ENCODE measurements at regions not wholly inside any gene's neighbourhood (a gene's known extent, or its start where the extent isn't known, plus 50 kb on each side); places are given as distances from the start of the nearest gene placed in this dataset.

GRCh38 chr1:30413111-30413440 is 310.3 kb downstream of the MATN1 start:
- no peaks in the 10 kb centered on the region for H3K27me3 ChIP-seq (ENCODE audit: control insufficient read depth in 1 of 2, insufficient read depth in 2 of 2, low read length in 2 of 2)
- H3K36me3 ChIP-seq (ENCODE audit: insufficient read depth, low read length) = no peaks in the 10 kb centered on the region
- no peak overlapping the region for H3K4me3 ChIP-seq (ENCODE audit: low read depth in 1 of 2, low read length in 2 of 2)
- no peak overlapping the region for H3K27ac ChIP-seq (ENCODE audit: low read depth, low read length)
- H3K9ac ChIP-seq (ENCODE audit: low read length) = no peak overlapping the region
- H3K4me1 ChIP-seq (ENCODE audit: insufficient read depth, low read length) = no peaks in the 10 kb centered on the region
- H3K9me3 ChIP-seq (ENCODE audit: low read length) = no peaks in the 10 kb centered on the region

GRCh38 chr1:30412241-30413110 is 310.9 kb downstream of the MATN1 start:
- H3K4me1 ChIP-seq (ENCODE audit: insufficient read depth, low read length) = no peaks in the 10 kb centered on the region
- no peaks in the 10 kb centered on the region for H3K27me3 ChIP-seq (ENCODE audit: control insufficient read depth in 1 of 2, insufficient read depth in 2 of 2, low read length in 2 of 2)
- no peaks in the 10 kb centered on the region for H3K9me3 ChIP-seq (ENCODE audit: low read length)
- H3K36me3 ChIP-seq (ENCODE audit: insufficient read depth, low read length) = no peaks in the 10 kb centered on the region
- H3K9ac ChIP-seq (ENCODE audit: low read length) = no peak overlapping the region
- H3K4me3 ChIP-seq (ENCODE audit: low read depth in 1 of 2, low read length in 2 of 2) = no peak overlapping the region
- H3K27ac ChIP-seq (ENCODE audit: low read depth, low read length) = no peak overlapping the region

GRCh38 chr1:30411206-30411605 is 312.2 kb downstream of the MATN1 start:
- H3K36me3 ChIP-seq (ENCODE audit: insufficient read depth, low read length) = no peaks in the 10 kb centered on the region
- no peak overlapping the region for H3K27ac ChIP-seq (ENCODE audit: low read depth, low read length)
- no peaks in the 10 kb centered on the region for H3K4me1 ChIP-seq (ENCODE audit: insufficient read depth, low read length)
- no peak overlapping the region for H3K4me3 ChIP-seq (ENCODE audit: low read depth in 1 of 2, low read length in 2 of 2)
- peaks cover 0 to 3% of the 10 kb centered on the region in 2 donors for H3K27me3 ChIP-seq (ENCODE audit: control insufficient read depth in 1 of 2, insufficient read depth in 2 of 2, low read length in 2 of 2)
- no peak overlapping the region for H3K9ac ChIP-seq (ENCODE audit: low read length)
- no peaks in the 10 kb centered on the region for H3K9me3 ChIP-seq (ENCODE audit: low read length)

- peaks cover 0 to 4% of the 10 kb centered on the region in 2 donors for H3K27me3 ChIP-seq (ENCODE audit: control insufficient read depth in 1 of 2, insufficient read depth in 2 of 2, low read length in 2 of 2)
- H3K27ac ChIP-seq (ENCODE audit: low read depth, low read length) = no peak overlapping the region
- no peak overlapping the region for H3K4me3 ChIP-seq (ENCODE audit: low read depth in 1 of 2, low read length in 2 of 2)
- no peaks in the 10 kb centered on the region for H3K9me3 ChIP-seq (ENCODE audit: low read length)
- no peaks in the 10 kb centered on the region for H3K4me1 ChIP-seq (ENCODE audit: insufficient read depth, low read length)
- H3K36me3 ChIP-seq (ENCODE audit: insufficient read depth, low read length) = no peaks in the 10 kb centered on the region
- no peak overlapping the region for H3K9ac ChIP-seq (ENCODE audit: low read length)
Observed at GRCh38 chr1:30410153-30410851, 313.1 kb downstream of the MATN1 start.

- H3K27ac ChIP-seq (ENCODE audit: low read depth, low read length) = no peak overlapping the region
- H3K4me1 ChIP-seq (ENCODE audit: insufficient read depth, low read length) = no peaks in the 10 kb centered on the region
- no peak overlapping the region for H3K9ac ChIP-seq (ENCODE audit: low read length)
- no peaks in the 10 kb centered on the region for H3K36me3 ChIP-seq (ENCODE audit: insufficient read depth, low read length)
- no peak overlapping the region for H3K4me3 ChIP-seq (ENCODE audit: low read depth in 1 of 2, low read length in 2 of 2)
- no peaks in the 10 kb centered on the region for H3K9me3 ChIP-seq (ENCODE audit: low read length)
- H3K27me3 ChIP-seq (ENCODE audit: control insufficient read depth in 1 of 2, insufficient read depth in 2 of 2, low read length in 2 of 2) = peaks cover 0 to 4% of the 10 kb centered on the region in 2 donors
Observed at GRCh38 chr1:30409476-30410152, 313.8 kb downstream of the MATN1 start.

GRCh38 chr1:30407865-30408580 is 315.4 kb downstream of the MATN1 start:
- no peak overlapping the region for H3K9ac ChIP-seq (ENCODE audit: low read length)
- no peaks in the 10 kb centered on the region for H3K4me1 ChIP-seq (ENCODE audit: insufficient read depth, low read length)
- H3K36me3 ChIP-seq (ENCODE audit: insufficient read depth, low read length) = no peaks in the 10 kb centered on the region
- no peaks in the 10 kb centered on the region for H3K9me3 ChIP-seq (ENCODE audit: low read length)
- H3K27me3 ChIP-seq (ENCODE audit: control insufficient read depth in 1 of 2, insufficient read depth in 2 of 2, low read length in 2 of 2) = peaks cover 0 to 4% of the 10 kb centered on the region in 2 donors
- H3K27ac ChIP-seq (ENCODE audit: low read depth, low read length) = no peak overlapping the region
- H3K4me3 ChIP-seq (ENCODE audit: low read depth in 1 of 2, low read length in 2 of 2) = no peak overlapping the region

- Histone ChIP-seq H3K9ac (ENCODE audit: low read length) (no peak overlapping the region), H3K27ac (ENCODE audit: low read depth, low read length) (no peak overlapping the region), H3K4me1 (ENCODE audit: insufficient read depth, low read length) (no peaks in the 10 kb centered on the region), H3K4me3 (ENCODE audit: low read depth in 1 of 2, low read length in 2 of 2) (no peak overlapping the region), H3K36me3 (ENCODE audit: insufficient read depth, low read length) (no peaks in the 10 kb centered on the region), H3K27me3 (ENCODE audit: control insufficient read depth in 1 of 2, insufficient read depth in 2 of 2, low read length in 2 of 2) (peaks cover 0 to 4% of the 10 kb centered on the region in 2 donors), H3K9me3 (ENCODE audit: low read length) (no peaks in the 10 kb centered on the region)
Observed at GRCh38 chr1:30406996-30407864, 316.2 kb downstream of the MATN1 start.

- Histone ChIP-seq H3K27me3 (ENCODE audit: control insufficient read depth in 1 of 2, insufficient read depth in 2 of 2, low read length in 2 of 2) (peaks cover 0 to 4% of the 10 kb centered on the region in 2 donors), H3K9me3 (ENCODE audit: low read length) (no peaks in the 10 kb centered on the region), H3K9ac (ENCODE audit: low read length) (no peak overlapping the region), H3K36me3 (ENCODE audit: insufficient read depth, low read length) (no peaks in the 10 kb centered on the region), H3K4me1 (ENCODE audit: insufficient read depth, low read length) (no peaks in the 10 kb centered on the region), H3K27ac (ENCODE audit: low read depth, low read length) (no peak overlapping the region), H3K4me3 (ENCODE audit: low read depth in 1 of 2, low read length in 2 of 2) (no peak overlapping the region)
Observed at GRCh38 chr1:30405631-30406212, 317.7 kb downstream of the MATN1 start.

- Histone ChIP-seq H3K9ac (ENCODE audit: low read length) (no peak overlapping the region), H3K4me3 (ENCODE audit: low read depth in 1 of 2, low read length in 2 of 2) (no peak overlapping the region), H3K27me3 (ENCODE audit: control insufficient read depth in 1 of 2, insufficient read depth in 2 of 2, low read length in 2 of 2) (peaks cover 0 to 4% of the 10 kb centered on the region in 2 donors), H3K27ac (ENCODE audit: low read depth, low read length) (no peak overlapping the region), H3K36me3 (ENCODE audit: insufficient read depth, low read length) (no peaks in the 10 kb centered on the region), H3K9me3 (ENCODE audit: low read length) (no peaks in the 10 kb centered on the region), H3K4me1 (ENCODE audit: insufficient read depth, low read length) (no peaks in the 10 kb centered on the region)
Observed at GRCh38 chr1:30405081-30405480, 318.3 kb downstream of the MATN1 start.

GRCh38 chr1:30404341-30404740 is 319.0 kb downstream of the MATN1 start:
- H3K27me3 ChIP-seq (ENCODE audit: control insufficient read depth in 1 of 2, insufficient read depth in 2 of 2, low read length in 2 of 2) = peaks cover 0 to 4% of the 10 kb centered on the region in 2 donors
- H3K4me1 ChIP-seq (ENCODE audit: insufficient read depth, low read length) = no peaks in the 10 kb centered on the region
- no peak overlapping the region for H3K9ac ChIP-seq (ENCODE audit: low read length)
- H3K27ac ChIP-seq (ENCODE audit: low read depth, low read length) = no peak overlapping the region
- H3K4me3 ChIP-seq (ENCODE audit: low read depth in 1 of 2, low read length in 2 of 2) = no peak overlapping the region
- no peaks in the 10 kb centered on the region for H3K9me3 ChIP-seq (ENCODE audit: low read length)
- H3K36me3 ChIP-seq (ENCODE audit: insufficient read depth, low read length) = no peaks in the 10 kb centered on the region

Measured in muscle layer of colon (tissue), 2 donors.